ENCODE measurements at regions not wholly inside any gene's neighbourhood (a gene's known extent, or its start where the extent isn't known, plus 50 kb on each side); places are given as distances from the start of the nearest gene placed in this dataset.
"Not testable (repeated sequence)": the region's sequence is repeated elsewhere in the genome, so short reads cannot be mapped to it uniquely, and the experiment has no call there.

- H3K4me1 Mint-ChIP-seq; H3K4me3 Mint-ChIP-seq; H3K27ac Mint-ChIP-seq; H3K27me3 Mint-ChIP-seq; intact Hi-C loops (cut with micrococcal nuclease); H3K36me3 Mint-ChIP-seq (ENCODE audit: low read depth): not testable (repeated sequence)
- H3K9me3 Mint-ChIP-seq = peaks cover 29% of the 10 kb centered on the region
- peak; percentile 51 for DNase-seq
These were observed 2730.6 kb downstream of the RPIA start for GRCh38 chr2:91422102-91422501.

- H3K4me3 Mint-ChIP-seq; H3K4me1 Mint-ChIP-seq; H3K27me3 Mint-ChIP-seq; H3K36me3 Mint-ChIP-seq (ENCODE audit: low read depth); intact Hi-C loops (cut with micrococcal nuclease); H3K27ac Mint-ChIP-seq: not testable (repeated sequence)
- peak; percentile 41 for DNase-seq
- peaks cover 12% of the 10 kb centered on the region for H3K9me3 Mint-ChIP-seq
These were observed 2735.7 kb downstream of the RPIA start for GRCh38 chr2:91427148-91427547.

- peaks cover 13% of the 10 kb centered on the region for H3K27me3 Mint-ChIP-seq
- H3K4me3 Mint-ChIP-seq; H3K36me3 Mint-ChIP-seq (ENCODE audit: low read depth); H3K4me1 Mint-ChIP-seq; H3K9me3 Mint-ChIP-seq; DNase-seq; intact Hi-C loops (cut with micrococcal nuclease); H3K27ac Mint-ChIP-seq: not testable (repeated sequence)
These were observed 2750.4 kb downstream of the RPIA start for GRCh38 chr2:91441932-91442245.

GRCh38 chr2:91442246-91442905 is 2750.9 kb downstream of the RPIA start:
- Mint-ChIP-seq H3K36me3 (ENCODE audit: low read depth) (no peaks in the 10 kb centered on the region), H3K9me3 (peaks cover 6% of the 10 kb centered on the region), H3K27ac (no peak overlapping the region), H3K4me3 (no peak overlapping the region), H3K4me1 (no peaks in the 10 kb centered on the region), H3K27me3 (peaks cover 13% of the 10 kb centered on the region)
- DNase-seq = no peak
- intact Hi-C loops (cut with micrococcal nuclease) = no loop called here

- intact Hi-C loops (cut with micrococcal nuclease); DNase-seq; H3K36me3 Mint-ChIP-seq (ENCODE audit: low read depth); H3K9me3 Mint-ChIP-seq; H3K4me1 Mint-ChIP-seq; H3K4me3 Mint-ChIP-seq: not testable (repeated sequence)
- peaks cover 13% of the 10 kb centered on the region for H3K27me3 Mint-ChIP-seq
- peak overlapping the region; percentile 15 for H3K27ac Mint-ChIP-seq
These were observed 2751.6 kb downstream of the RPIA start for GRCh38 chr2:91442906-91443729.

GRCh38 chr2:91443730-91444115 is 2752.2 kb downstream of the RPIA start:
- DNase-seq; H3K27ac Mint-ChIP-seq; H3K4me1 Mint-ChIP-seq; H3K4me3 Mint-ChIP-seq; H3K36me3 Mint-ChIP-seq (ENCODE audit: low read depth); intact Hi-C loops (cut with micrococcal nuclease); H3K9me3 Mint-ChIP-seq: not testable (repeated sequence)
- peaks cover 13% of the 10 kb centered on the region for H3K27me3 Mint-ChIP-seq

- H3K4me3 Mint-ChIP-seq; intact Hi-C loops (cut with micrococcal nuclease); DNase-seq; H3K9me3 Mint-ChIP-seq; H3K4me1 Mint-ChIP-seq; H3K27ac Mint-ChIP-seq; H3K36me3 Mint-ChIP-seq (ENCODE audit: low read depth): not testable (repeated sequence)
- peaks cover 13% of the 10 kb centered on the region for H3K27me3 Mint-ChIP-seq
These were observed 2754.2 kb downstream of the RPIA start for GRCh38 chr2:91445705-91446104.

- intact Hi-C loops (cut with micrococcal nuclease); DNase-seq; H3K36me3 Mint-ChIP-seq (ENCODE audit: low read depth); H3K4me1 Mint-ChIP-seq; H3K4me3 Mint-ChIP-seq; H3K9me3 Mint-ChIP-seq; H3K27ac Mint-ChIP-seq: not testable (repeated sequence)
- peaks cover 13% of the 10 kb centered on the region for H3K27me3 Mint-ChIP-seq
These were observed 2755.0 kb downstream of the RPIA start for GRCh38 chr2:91446489-91446888.

- H3K27ac Mint-ChIP-seq; intact Hi-C loops (cut with micrococcal nuclease); H3K4me1 Mint-ChIP-seq; DNase-seq; H3K36me3 Mint-ChIP-seq (ENCODE audit: low read depth); H3K9me3 Mint-ChIP-seq; H3K4me3 Mint-ChIP-seq: not testable (repeated sequence)
- peaks cover 11% of the 10 kb centered on the region for H3K27me3 Mint-ChIP-seq
These were observed 2755.4 kb downstream of the RPIA start for GRCh38 chr2:91446915-91447314.

GRCh38 chr2:91447508-91447907 is 2756.0 kb downstream of the RPIA start:
- intact Hi-C loops (cut with micrococcal nuclease); H3K27ac Mint-ChIP-seq; H3K36me3 Mint-ChIP-seq (ENCODE audit: low read depth); DNase-seq; H3K27me3 Mint-ChIP-seq; H3K4me1 Mint-ChIP-seq; H3K4me3 Mint-ChIP-seq; H3K9me3 Mint-ChIP-seq: not testable (repeated sequence)

- H3K4me1 Mint-ChIP-seq; H3K4me3 Mint-ChIP-seq; DNase-seq; intact Hi-C loops (cut with micrococcal nuclease); H3K27me3 Mint-ChIP-seq; H3K27ac Mint-ChIP-seq; H3K9me3 Mint-ChIP-seq; H3K36me3 Mint-ChIP-seq (ENCODE audit: low read depth): not testable (repeated sequence)
These were observed 2770.8 kb downstream of the RPIA start for GRCh38 chr2:91462292-91462691.

GRCh38 chr2:91463007-91463406 is 2771.5 kb downstream of the RPIA start:
- H3K9me3 Mint-ChIP-seq; DNase-seq; H3K4me1 Mint-ChIP-seq; H3K27ac Mint-ChIP-seq; H3K4me3 Mint-ChIP-seq; intact Hi-C loops (cut with micrococcal nuclease); H3K36me3 Mint-ChIP-seq (ENCODE audit: low read depth); H3K27me3 Mint-ChIP-seq: not testable (repeated sequence)

GRCh38 chr2:91466780-91467363 is 2775.4 kb downstream of the RPIA start:
- H3K4me3 Mint-ChIP-seq; H3K27ac Mint-ChIP-seq; H3K36me3 Mint-ChIP-seq (ENCODE audit: low read depth); intact Hi-C loops (cut with micrococcal nuclease); H3K4me1 Mint-ChIP-seq; DNase-seq; H3K27me3 Mint-ChIP-seq; H3K9me3 Mint-ChIP-seq: not testable (repeated sequence)

GRCh38 chr2:91476244-91476935 is 2784.9 kb downstream of the RPIA start:
- H3K36me3 Mint-ChIP-seq (ENCODE audit: low read depth); H3K4me1 Mint-ChIP-seq; DNase-seq; intact Hi-C loops (cut with micrococcal nuclease); H3K9me3 Mint-ChIP-seq: not testable (repeated sequence)
- peak overlapping the region; percentile 88 for H3K27ac Mint-ChIP-seq
- H3K27me3 Mint-ChIP-seq = peaks cover 16% of the 10 kb centered on the region
- peak overlapping the region; percentile 64 for H3K4me3 Mint-ChIP-seq

Measured in activated CD4-positive, alpha-beta T cell treated with anti-CD3 and anti-CD28 coated beads, Interleukin-2, amount 10 ng/mL, durations not matched to agents 24 days and 14 days (primary cell).